Tibial nerve (tissue), 4 donors: ENCODE measurements at regions not wholly inside any gene's neighbourhood (a gene's known extent, or its start where the extent isn't known, plus 50 kb on each side); places are given as distances from the start of the nearest gene placed in this dataset.

ENCODE experiments used
- EP300 ChIP-seq, 2 donors: sonication (generic); formaldehyde crosslinking; IDR thresholded peaks; one replicate each; pipeline ENCODE4 v1.6.1; 2017; ENCODE audit warnings: antibody characterized with exemption in 2 of 2, mild to moderate bottlenecking in 1 of 2
- POLR2A ChIP-seq, 2 donors: fragments of 450-650 bp; IDR thresholded peaks; one replicate each; pipeline ENCODE4 v1.6.1; 2017; ENCODE audit warnings: antibody characterized with exemption in 2 of 2, mild to moderate bottlenecking in 2 of 2, moderate library complexity in 2 of 2
- TF ChIP-seq, protein P1 (sequence below), 5 experiments: fragments of 200-600 bp in 3 of 5; fragments of 450-650 bp in 2 of 5; sonication (generic) in 3 of 5; IDR thresholded peaks; one replicate each; pipeline ENCODE4 v1.5.1; 2016 to 2019; ENCODE audit warnings: antibody characterized with exemption in 5 of 5, mild to moderate bottlenecking in 3 of 5, moderate library complexity in 2 of 5

DNA sequence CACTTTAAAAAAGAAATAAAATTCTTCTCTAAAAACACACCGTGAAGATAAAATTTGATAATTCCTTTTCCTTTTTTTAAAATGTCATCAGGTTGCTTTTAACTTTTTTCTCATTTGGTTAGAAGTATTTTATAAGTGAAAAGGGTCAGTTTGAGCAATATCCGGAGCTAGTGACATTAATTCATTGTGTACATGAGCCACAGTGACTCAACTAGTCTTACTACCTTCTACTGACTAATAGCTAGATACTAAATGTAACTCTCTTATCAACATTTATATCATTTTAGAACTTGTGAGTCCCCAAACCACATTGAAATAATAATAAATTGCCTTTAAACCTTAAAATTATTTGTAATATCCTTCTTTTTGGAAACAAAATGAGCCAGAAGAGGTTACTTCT, 101.2 kb upstream of the ZBTB20 start:
- TF ChIP-seq, protein P1, sequence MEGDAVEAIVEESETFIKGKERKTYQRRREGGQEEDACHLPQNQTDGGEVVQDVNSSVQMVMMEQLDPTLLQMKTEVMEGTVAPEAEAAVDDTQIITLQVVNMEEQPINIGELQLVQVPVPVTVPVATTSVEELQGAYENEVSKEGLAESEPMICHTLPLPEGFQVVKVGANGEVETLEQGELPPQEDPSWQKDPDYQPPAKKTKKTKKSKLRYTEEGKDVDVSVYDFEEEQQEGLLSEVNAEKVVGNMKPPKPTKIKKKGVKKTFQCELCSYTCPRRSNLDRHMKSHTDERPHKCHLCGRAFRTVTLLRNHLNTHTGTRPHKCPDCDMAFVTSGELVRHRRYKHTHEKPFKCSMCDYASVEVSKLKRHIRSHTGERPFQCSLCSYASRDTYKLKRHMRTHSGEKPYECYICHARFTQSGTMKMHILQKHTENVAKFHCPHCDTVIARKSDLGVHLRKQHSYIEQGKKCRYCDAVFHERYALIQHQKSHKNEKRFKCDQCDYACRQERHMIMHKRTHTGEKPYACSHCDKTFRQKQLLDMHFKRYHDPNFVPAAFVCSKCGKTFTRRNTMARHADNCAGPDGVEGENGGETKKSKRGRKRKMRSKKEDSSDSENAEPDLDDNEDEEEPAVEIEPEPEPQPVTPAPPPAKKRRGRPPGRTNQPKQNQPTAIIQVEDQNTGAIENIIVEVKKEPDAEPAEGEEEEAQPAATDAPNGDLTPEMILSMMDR (IDR thresholded peaks at IDR 0.05) = no peak
- TF ChIP-seq POLR2A (IDR thresholded peaks at IDR 0.05) = no peak
- no peak for TF ChIP-seq EP300 (IDR thresholded peaks at IDR 0.05)
